Fibroblast of peridontal ligament (primary cell): ENCODE measurements at regions not wholly inside any gene's neighbourhood (a gene's known extent, or its start where the extent isn't known, plus 50 kb on each side); places are given as distances from the start of the nearest gene placed in this dataset.
"Not testable (repeated sequence)": the region's sequence is repeated elsewhere in the genome, so short reads cannot be mapped to it uniquely, and the experiment has no call there.

Source experiments
- DNase-seq: peaks from one replicate; pipeline ENCODE4 v3.0.0-alpha.2; 2010; ENCODE audit errors: extremely low read depth

DNA sequence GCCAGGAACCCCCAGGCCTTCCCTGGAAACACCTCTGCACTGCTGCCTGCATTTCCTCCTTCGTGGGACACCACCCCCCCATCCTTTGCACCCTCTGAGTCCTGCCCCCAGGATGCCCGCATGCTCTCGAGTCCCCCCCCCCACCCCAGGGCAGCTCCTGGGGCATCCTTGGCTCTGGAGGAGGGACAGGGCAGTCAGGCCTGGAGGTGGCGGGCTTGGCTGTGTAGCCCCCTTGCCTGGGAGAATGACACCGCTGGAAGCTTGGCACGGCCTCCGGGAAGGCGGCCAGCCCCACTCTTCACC is 98.9 kb upstream of the GSE1 start:
- no peak for DNase-seq

DNA sequence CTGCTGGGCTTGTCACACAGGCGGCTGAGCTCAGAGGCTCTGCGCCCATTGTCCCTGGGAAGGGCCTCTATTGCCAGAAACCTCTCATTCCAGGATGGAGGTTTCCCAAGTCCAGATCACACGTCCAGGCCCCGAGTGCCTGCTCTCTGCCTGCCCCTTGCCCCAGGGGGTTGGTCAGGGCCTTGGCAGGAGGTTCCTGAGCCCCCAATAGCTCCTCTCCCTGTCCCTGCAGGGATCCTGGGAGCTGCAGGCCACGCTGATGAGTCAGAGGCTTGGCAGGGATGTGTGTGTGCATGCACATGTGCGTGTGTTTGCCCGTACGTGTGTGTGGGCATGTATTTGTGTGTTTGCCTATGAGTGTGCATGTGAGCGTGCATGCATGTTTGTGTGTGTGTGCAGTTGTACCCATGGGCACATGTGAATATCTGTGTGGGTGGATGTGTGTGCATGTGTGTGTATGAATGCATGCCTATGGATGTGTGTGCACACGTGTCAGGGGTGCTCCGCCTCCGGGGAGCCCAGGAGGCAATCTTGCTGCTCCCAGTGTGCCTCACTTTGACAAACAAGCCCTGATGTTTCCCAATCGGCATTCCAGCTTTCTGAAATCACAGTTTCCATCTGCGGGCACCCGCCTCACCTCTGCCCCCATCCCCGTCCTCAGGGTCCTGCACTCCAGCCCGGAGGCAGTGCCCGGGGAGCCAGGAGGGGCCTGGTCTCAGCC is 98.4 kb upstream of the GSE1 start:
- peak; percentile 96 for DNase-seq

DNA sequence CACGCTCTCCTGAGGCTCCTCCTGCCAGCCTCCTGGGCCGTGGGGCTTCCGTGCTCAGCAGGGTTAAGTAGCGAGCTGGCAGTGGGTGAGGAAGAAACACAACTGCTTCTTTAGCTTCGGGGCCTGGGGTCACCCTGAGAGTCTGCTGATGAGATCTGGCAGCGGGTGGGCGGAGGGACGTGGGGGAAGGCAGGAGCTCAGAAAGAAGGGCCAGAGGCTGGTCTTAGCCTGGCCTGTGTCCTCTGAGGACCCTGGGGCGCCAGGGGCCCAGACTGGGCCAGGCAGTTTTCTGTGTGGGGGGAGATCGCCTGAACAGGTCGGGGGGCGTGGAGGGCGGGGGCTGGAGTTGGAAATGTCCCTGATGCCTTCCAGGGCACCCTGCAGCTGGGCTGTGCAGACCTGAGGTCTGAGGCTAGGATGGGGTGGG is 97.8 kb upstream of the GSE1 start:
- DNase-seq = no peak

DNA sequence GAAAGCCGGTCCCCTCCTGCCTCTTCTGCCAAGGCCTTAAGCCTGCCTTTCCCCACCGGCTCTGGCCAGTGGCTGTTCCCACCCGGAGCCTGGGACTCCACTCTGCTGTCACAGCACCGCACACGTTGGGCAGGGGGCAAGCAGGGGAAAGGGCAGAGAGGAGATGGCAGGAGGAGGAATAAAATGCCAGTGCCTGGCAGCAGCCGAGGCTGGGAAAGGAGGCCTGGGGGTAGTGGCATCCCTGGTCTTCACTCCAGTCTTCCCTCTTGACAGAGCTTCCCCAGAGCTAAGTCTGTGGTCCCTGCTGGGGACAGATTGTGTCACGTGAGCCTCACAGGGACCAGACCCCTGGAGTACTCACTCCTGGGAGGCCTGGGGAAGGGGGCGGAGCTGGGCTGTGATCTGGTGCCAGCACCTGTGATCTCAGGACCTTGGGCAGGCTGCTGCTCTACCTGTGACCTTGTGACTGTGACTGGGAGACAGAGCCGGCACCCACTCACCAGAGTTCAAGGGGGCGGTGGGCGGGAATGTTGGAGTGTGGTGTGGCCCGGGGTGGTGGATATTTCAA is 97.2 kb upstream of the GSE1 start:
- no peak for DNase-seq

DNA sequence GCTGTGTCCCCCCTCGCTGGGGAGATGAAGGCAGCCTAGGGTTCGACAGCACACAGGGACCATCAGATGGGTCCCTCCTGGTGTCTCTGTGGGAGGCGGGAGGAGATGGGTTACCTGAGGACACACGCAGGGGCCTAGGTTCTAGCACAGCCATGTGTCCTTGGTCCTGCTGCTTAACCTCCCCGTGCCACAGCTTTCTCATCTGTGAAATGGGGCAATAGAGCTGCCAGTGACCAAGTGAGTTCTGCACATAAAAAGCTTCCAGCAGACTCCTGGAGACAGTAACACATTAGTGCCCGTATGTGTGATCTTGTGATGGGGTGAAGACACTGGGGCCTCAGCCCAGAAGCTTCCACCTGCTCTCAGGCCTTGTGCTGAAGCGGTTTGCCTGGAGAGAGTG is 96.0 kb upstream of the GSE1 start:
- no peak for DNase-seq

DNA sequence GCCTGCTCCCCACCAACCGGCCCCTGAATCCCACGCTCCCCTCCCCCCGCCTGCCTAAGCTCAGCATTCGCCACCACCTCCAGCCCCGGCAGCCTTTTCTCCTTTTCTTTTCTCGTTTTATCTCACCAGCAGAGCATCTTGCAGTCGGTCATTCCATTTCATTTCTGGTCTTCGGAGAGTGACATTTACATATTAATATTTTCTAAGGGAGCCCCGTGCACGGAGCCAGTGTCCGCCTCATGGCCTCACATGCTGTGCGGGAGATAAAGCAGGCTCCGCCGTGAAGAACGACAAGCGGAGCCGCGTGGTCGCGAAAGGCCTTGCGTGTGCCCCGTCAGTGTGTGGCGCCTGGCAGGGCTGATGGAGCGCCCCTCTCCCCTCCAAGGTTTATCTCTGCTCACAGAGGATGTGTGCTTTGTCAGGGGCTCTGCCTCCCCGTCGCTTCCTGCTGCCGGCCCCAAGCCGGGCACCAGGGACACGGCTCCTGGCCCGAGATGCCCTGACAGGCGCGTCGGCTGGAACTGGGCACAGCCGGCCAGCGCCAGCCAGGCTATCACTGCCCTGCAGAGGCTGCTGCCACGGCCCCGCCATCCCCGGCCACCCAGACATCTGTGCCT is 95.5 kb upstream of the GSE1 start:
- DNase-seq = no peak

DNA sequence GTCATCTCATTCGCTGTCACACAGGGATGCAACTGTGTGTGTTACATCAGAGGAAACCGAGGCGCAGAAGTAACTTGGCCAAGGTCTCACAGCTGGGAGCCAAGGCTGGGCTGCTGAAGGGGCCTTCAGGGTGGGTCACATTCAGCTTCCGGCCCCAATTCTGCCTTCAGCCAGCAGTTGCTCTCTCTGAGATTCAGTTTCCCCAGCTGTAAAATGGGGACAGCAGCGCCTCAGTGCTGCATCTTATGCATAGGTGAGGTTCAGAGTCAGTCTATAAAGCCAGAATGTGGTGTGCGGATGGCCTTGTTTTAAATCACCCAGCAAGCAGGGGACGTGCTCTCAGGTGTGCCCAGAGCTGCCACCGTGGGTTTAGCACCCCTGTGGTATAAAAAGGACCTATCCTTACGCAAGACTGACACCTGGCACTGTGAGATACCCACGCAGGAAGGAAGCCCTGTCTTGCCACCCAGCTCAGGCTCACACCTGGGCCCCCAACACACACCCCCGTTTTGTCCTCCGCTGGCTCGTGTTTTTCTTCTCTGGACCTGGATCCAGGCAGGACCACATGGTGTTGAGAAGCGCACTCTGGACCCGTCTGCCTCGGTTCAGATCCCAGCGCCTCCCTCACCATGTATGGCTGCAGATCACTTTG is 94.6 kb upstream of the GSE1 start:
- no peak for DNase-seq

DNA sequence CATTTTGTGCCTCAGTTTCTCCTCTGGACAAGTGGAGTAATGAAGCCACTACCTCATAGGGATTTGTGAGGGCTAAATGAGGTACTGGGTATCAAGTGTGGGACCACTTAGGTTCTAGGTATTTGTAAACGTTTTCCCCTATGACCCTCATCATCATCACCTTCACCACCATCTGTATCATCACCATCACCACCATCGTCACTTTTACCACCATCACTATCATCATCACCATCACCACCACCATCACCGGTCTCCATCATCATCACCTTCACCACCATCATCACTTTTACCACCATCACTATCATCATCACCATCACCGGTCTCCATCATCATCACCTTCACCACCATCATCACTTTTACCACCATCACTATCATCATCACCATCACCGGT is 94.1 kb upstream of the GSE1 start:
- not testable (repeated sequence) for DNase-seq

DNA sequence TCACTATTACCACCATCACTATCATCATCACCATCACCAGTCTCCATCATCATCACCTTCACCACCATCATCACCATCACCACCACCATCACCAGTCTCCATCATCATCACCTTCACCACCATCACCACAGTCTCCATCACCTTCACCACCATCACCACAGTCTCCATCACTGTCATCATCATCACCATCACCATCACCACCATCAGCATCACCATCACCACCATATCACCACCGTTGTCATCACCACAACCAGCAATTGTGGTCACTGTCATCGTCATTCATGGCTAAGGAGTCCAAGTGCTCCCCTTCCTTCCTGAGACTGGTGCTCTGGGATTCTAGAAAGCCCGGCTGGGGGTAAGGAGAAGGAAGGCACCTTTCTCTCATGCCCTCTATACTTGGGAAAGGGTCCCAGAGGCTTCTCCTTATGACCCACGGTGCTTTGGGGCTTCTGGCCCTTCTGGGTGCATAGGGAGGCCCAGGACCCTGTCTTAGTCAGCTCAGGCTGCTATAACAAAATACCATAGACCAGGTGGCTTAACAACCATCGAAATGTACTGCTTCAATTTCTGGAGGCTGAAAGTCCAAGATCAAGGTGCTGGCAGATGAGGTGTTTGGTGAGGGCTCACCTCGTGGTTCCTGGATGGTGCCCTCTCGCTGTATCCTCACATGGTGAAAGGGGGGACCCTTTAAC is 93.4 kb upstream of the GSE1 start:
- DNase-seq = no peak

DNA sequence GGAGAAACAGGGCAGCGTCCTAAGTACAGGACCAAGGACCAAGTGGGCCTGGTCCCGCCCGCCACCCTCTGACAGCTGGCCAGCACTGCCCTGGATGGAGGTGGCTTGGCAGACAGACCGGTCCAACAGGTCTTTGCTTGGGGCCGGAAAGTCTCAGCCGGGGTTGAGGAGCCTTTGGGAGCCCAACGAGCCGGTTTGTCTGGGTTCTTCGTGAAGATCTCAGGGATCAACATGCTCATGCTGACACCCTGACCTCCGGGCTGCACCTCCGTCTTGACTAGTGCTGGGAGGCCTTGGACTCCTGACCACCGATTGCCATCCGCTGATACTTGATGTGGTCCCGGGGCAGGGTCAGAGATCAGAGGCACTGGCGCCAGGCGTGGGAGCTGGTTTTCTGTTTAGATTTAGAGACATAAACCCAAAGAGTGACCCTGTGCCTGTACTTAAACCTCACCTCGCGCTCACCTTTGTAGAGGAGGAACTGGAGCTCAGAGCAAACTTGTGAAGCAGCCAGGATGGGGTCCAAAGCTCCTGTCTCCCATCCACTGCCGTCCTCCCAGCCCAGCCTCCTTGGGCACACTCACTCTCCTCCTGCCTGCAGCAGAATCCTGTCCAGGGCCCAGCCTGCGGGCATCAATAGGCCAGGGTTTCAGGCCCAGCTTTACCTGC is 92.1 kb upstream of the GSE1 start:
- DNase-seq = no peak

DNA sequence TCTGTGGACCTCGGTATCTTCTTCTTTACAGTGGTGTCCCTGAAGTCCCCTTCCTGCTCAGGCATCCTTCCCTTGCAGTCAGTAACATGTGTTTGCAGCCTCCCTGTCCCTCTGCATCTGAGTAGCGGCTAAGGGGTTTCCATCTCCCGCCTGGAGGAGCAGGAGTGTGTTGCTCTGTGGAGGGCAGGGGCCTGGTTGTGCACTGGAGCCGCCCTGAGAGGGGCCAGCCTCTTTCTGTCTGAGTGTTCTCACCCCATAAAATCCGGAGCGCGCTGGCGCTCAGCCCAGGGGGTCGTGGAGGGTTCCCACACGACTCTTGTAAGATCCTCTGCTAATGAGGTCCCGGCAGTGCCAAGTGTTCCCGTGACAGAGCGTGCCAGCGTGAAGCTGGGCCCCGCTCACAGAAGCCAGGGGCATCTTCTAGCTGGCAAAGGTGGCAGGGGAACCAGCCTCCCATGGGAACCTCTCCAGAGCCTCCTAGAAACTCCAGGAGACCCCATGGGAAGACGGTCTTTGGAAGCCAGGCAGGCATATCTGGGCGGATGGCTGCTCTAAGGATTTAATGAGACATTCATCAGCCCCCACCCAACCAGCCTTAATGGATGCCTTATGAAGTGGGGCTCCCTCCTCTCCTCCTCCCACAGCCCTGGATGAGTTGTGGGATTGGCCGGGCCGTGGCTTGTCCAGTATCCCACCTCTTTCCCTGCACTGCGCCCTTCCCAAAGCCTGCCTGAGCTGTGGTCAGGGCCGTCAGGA is 91.4 kb upstream of the GSE1 start:
- no peak for DNase-seq

DNA sequence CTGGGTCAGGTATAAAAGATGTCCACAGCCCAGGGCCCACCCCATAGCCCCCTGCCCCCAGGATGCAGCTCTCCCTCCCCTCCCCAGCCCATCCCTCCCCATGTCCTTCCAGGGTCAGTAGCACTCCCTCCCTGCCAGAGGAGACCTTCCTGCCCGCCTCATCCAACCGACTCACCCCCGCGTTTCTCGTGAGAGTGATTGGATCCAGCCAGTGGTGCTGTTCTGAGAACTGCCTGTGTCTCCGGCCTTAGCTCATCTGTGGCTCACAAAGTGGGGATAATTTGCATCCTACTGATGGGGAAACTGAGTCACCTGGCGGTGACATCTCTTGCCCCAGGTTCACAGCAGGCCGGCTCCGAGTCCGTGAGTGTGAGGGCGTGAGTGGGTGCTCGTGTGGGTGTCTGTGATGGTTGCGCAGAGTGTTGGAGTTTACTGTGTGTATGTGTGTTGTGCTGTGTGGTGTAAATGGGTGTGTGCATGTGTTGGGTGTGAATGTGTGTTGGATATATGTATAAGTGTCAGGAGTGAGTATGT is 90.7 kb upstream of the GSE1 start:
- no peak for DNase-seq

DNA sequence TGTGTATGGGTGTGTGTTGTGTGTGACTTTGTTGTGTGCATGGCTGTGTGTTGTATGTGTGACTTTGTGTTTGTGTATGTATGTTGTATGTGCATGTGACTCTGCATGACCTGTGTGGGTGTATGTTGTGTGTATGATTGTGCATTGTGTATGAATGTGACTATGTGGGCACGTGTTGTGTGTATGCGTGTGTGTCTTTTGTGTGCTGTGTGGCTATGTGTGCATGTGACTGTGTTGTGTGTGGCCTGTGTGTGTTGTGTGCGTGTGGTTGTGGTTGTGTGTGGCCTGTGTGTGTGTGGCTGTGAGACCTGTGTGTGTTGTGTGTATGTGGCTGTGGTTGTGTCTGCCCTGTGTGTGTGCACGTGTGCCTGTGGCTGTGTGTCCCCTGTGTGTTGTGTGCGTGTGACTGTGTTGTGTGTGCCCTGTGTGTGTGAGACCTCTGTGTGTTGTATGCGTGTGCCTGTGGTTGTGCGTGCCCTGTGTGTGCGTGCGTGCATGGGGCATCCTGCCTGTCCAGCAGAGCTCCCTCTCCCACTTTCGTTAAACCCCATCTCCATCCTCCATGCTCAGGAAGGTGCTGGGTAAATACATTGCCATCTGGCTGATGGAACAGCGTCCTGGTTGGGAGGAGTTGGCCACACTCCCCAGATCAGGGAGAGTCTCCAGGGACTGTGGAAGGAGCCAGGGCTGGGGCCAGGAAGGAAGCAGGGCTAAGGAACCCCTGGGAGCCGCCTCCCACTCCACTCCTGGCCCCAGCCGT is 90.1 kb upstream of the GSE1 start:
- DNase-seq = peak; percentile 44

DNA sequence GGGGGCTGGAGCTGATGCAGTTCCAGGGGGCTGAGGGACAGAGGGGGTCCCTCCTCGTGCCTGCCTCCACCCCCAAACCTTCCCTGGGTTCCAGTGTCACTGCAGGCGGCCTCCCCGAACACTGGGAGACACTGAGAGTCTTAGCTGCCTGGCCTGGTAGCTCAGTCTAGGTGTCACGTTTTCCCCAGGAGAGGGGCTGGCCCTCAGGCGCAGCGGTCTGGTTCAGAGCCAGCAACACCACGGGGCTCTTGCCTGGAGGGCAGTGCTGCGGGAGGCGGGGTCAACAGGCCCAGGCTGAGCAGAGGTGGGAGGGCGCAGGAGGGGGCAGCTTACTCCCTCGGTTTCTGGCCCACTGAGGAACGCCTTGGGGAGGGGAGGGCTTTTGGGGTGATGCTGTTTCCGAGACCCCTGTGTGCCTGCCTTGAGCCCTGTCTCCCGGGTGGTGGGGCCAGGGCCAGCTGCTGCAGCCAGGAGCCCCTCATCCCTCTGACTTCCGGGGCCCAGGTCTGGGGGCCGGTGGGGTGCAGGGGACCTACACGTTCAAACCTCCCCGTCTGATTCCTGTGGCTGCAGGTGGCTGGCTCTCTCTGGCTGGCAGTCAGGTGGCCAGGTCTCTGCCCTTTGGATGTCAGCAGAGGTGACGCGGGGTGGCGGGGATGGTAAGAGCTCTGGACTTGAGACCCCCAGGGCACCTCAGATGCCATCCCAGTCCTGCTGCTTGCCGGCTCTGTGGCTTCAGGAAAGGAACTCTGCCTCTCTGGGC is 89.3 kb upstream of the GSE1 start:
- peak; percentile 14 for DNase-seq

DNA sequence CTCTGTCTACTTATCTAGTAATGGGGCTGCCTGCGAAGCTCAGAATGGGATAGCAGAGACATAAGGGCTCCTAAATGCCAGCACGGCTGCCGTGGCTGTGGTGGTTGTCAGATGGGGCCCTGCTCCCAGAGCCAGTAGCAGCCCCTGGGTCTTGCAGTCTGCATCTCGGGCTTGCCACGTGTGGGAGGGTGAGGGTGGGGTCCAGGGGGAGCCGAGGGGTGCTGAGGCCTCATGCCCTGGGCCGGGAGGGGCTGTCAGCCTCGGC is 88.8 kb upstream of the GSE1 start:
- DNase-seq = no peak

DNA sequence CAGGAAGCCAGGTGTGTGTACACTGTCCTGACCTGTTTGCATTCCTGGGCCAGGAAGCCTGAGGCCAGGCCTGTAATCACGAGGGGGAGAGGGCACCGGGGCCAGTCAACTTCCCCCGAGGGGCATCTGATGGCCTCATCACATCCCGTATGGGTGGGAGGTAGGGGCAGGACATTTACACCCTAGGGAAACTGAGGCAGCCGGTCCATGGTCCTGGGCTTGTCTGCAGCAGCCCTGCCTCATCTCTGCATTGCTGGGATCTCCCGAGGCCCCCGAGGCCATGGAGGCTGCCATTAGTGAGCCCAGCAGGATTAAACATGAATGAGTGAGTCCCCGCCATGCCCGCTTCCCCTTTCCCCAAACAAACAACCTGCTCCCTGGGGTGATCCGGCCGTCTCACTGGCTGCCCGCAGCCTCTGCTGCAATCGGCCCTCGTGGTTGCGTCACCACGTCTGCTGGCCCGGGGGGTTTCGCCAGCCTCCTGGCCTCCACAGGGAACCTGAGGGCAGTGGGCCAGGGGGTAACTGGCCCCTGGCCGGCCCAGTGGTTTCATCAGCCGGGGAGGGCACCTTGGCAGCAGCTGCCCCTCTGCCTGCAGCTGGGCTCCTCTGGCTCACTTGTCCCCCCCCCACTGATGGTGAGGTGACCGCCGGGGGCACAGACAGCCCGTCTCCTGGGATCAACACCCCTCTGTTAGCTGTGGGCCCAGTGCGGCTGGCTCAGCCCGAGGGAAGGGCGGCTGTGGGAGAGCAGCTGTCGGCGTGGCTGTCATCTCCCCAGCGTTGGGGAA is 88.3 kb upstream of the GSE1 start:
- DNase-seq = peak; percentile 47

DNA sequence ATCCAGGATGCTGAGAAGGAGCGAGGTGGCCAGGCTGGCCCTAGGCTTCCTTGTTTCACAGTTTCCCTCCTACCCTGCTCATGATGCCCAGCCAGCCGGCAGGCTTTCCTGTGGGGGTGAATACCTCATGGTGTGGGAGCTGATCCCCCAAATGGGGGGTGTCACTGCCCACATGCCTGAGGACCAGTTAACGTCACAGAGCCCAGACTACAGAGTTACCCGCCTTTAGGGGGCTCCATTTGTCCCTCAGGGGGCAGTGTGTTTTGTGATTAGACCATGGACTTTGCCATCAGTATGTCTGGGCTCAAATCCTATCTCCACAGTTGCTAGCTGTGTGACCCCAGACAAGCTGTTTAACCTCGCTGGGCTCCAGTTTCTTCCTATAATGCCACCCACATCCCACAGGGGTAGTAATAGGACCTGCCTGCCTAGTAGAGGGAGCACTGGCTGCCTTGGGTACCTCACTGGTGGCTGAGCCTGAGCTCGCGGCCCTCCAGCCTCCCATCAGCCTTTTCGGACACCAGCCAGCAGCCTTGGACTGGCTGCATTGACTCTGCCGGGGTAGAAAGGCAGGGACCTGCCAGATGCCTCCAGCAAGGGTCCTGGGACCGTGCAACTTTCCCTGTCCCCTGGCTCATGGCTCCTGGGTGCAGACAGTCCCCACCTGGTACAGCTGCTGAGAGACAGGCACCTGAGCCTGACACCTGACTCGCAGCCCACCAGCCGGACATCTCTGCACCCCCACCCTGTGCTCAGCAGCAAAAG is 87.5 kb upstream of the GSE1 start:
- no peak for DNase-seq
